ENCODE measurements at regions not wholly inside any gene's neighbourhood (a gene's known extent, or its start where the extent isn't known, plus 50 kb on each side); places are given as distances from the start of the nearest gene placed in this dataset.

DNA sequence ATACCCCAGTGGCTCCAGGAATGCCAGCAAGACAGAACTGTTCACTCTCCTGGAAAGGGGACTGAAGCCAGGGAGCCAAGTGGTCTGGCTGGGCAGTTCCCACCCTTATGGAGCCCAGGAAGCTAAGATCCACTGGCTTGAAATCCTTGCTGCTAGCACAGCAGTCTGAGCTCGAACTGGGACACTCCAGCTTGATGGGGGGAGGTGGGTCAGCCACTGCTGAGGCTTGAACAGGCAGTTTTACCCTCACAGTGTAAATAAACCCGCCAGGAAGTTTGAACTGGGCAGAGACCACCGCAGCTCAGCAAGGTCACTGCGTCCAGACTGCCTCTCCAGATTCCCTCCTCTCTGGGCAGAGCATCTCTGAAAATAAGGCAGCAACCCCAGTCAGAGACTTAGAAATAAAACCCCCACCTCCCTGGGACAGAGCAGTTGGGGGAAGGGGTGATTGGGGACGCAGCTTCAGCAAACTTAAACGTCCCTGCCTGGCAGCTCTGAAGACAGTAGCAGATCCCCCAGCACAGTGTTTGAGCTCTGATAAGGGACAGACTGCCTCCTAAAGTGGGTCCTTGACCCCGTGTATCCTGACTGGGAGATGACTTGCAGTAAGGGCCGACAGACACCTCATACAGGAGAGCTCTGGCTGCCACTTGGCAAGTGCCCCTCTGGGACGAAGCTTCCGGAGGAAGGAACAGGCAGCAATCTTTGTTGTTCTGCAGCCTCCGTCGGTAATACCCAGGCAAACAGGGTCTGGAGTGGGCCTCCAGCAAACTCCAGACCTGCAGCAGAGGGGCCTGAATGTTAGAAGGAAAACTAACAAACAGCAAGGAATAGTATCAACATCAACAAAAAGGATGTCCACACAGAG lies 568.4 kb downstream of the PLA2G4A start:
- TF ChIP-seq, protein P1, sequence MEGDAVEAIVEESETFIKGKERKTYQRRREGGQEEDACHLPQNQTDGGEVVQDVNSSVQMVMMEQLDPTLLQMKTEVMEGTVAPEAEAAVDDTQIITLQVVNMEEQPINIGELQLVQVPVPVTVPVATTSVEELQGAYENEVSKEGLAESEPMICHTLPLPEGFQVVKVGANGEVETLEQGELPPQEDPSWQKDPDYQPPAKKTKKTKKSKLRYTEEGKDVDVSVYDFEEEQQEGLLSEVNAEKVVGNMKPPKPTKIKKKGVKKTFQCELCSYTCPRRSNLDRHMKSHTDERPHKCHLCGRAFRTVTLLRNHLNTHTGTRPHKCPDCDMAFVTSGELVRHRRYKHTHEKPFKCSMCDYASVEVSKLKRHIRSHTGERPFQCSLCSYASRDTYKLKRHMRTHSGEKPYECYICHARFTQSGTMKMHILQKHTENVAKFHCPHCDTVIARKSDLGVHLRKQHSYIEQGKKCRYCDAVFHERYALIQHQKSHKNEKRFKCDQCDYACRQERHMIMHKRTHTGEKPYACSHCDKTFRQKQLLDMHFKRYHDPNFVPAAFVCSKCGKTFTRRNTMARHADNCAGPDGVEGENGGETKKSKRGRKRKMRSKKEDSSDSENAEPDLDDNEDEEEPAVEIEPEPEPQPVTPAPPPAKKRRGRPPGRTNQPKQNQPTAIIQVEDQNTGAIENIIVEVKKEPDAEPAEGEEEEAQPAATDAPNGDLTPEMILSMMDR (IDR thresholded peaks at IDR 0.05; ENCODE audit: low read length), result no peak
- no peak for TF ChIP-seq EZH2 (IDR thresholded peaks at IDR 0.05; ENCODE audit: borderline replicate concordance, low read length)
